HG03025 (cell line): ENCODE measurements at regions not wholly inside any gene's neighbourhood (a gene's known extent, or its start where the extent isn't known, plus 50 kb on each side); places are given as distances from the start of the nearest gene placed in this dataset.

Experiments
- ATAC-seq: cut with Tn5 transposase; IDR thresholded peaks from one replicate; pipeline ENCODE4 v1.9.1; 2021; ENCODE audit warnings: mild to moderate bottlenecking, moderate library complexity; ENCODE audit not compliant: unreplicated experiment, low FRiP score

DNA sequence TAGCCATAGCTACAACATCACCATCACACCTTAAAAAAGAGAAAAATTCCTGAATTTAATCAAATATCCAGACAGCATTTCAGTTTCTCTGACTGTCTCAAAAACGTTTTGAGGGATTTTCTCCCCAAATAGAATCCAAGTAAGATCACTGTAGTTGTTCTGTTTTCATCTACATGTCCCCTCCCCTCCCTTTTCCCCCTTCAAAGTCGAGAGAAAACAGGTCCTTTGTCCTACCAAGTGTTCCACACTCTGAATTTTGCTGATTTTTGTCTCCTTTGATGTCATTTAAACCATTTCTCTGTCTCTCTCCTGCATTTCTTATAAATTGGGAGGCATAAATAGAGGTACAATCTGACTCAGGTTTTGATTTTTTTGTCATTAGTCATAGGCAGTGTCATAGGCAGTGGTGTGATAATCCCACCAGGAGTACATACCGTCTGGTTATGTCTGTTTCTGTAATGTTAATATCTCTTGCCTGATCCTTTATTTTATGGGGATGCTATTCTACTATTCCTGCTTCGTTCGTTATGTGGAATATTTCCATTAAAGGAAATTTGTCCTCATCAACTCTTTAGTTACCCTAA, 348.6 kb downstream of the PTTG2 start:
- no peak for ATAC-seq

DNA sequence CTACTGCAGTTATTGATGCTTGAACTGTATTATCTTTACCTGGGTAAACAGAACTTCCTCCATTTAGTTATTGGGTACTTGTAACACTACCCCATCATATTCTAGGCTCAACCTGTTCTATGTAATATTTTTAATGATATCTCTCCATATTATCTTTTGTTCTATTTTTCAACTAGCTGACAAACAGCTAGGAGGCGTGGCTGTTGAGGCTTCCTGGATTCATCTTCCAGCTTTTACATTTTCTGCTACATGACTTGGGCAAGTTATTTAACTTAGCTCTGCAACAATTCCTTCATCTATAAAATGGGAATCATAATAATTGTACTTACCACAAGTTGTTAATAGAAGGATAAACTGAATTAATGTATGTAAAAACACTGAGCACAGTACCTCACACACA, 349.3 kb downstream of the PTTG2 start:
- ATAC-seq: no peak

DNA sequence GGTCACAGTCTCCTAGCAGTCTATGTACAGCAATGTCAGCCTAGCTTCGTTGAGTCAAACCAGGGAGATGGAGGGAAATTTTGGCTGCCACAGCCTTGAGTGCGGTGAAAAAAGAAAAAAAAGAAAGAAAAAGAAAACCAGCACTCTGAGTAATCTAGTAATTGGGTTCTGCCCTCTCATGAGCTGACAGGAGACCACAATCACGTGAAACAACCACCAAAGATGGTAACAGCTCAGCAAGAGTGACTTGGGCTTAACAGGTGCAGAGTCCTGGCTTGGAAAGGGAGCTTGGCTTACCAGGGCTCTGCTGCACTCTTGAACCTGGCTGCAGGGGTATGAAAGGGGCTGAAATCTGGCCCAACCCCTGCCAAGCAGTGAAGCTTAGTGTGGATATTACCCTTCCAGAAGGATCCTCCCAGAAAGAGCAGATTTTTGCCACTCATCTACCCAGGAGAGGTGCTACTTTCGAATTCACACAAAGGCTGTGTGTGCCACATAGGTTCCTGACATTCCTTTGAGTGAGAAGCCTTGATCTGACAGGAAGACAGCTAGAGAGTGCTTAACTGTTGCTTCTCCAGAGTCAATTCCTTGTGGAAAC, 350.3 kb downstream of the PTTG2 start:
- peak; percentile 86 for ATAC-seq

DNA sequence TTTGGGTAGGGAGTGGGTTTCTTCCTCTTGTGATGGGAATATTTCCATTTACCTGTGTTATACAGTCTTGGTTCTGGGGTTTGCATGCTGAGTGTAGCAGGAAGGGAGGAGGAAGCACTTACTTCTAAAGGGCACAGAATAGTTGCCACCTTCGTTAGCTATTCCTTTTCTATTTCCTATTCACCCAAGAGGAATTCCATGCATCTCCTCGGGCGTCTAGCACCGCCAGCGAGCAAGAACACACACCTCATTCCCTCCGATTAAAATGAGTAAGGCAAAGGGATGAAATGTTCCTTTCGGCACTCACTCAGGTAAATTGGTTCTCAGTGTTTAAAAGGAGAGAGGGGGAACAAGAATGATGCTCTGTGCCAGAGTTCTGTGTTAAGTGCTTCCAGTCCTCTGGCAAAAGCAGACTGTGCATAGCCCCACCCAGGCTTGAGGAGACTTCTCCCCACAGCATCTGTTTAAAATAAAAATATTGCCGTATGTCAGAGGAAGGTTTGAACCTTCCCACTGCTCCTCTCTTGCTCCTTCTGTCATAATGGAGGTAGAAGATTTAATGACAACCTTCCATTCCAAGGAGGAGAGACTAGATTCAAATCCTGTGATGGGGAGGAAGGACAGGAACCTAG, 351.4 kb downstream of the PTTG2 start:
- ATAC-seq: no peak

DNA sequence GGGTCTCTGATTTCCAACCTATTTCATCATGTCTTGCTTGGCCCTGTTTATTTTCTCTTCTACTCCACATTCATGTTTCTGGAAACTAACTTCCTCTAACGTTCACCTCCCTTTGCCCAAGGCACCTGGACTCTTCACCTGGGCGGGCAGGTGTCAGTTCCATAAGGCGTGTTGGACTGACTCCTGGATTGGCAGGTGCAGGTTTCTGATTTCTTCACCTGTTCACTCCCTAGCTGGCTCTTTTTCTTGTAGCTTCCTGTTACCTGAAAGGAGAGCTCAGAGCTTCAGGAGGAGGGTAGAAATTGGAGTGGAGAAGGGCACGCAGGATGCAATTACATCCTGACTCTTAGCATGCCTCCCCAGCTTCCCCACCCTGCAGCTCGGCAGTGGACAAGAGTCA, 350.8 kb upstream of the KLF3 start:
- ATAC-seq: no peak

DNA sequence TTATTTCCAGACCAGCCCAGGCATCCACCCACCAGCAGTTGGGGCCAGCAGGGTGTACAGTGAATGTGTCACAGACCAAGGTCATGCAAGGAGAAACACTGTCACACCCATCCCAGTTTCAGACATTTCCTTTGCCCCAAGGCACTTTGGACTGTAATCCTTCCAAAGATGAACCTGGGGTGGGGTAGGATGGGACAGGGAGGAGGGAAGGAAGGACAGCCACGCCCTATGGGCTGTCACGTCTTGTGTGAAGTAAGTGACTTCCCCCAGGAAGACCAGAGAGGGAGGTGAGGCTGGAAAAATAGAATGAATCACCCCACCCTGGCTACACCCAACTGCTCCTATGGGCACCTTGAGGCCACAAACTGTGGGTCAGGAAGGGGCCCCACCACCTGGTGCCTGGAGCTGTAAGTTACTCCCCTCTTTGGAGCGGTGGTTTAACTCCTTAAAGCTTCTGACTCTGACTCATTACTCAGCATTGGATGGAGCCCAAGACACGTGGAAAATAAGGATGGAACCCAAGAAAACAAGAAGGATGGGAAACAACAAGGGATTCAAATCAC, 349.9 kb upstream of the KLF3 start:
- ATAC-seq: no peak

DNA sequence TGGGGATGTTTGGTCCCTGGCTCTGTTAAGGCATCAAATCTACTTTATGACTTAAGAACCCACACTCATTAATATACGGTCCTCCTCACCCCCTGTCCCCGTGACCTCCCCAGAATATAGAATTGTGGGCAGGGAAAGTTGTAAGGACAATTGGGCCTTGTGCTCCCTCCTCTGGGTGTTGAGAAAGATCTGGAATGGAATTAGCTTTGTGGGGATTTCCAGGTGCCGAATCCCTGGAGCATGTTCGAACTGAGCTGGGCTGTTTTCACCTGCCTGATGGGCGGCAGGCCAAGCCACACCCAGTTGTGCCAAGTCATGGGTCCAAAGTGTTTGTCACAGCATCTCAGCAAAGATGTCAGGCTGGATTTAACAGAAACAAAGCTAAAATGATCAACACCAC, 349.3 kb upstream of the KLF3 start:
- ATAC-seq: no peak

DNA sequence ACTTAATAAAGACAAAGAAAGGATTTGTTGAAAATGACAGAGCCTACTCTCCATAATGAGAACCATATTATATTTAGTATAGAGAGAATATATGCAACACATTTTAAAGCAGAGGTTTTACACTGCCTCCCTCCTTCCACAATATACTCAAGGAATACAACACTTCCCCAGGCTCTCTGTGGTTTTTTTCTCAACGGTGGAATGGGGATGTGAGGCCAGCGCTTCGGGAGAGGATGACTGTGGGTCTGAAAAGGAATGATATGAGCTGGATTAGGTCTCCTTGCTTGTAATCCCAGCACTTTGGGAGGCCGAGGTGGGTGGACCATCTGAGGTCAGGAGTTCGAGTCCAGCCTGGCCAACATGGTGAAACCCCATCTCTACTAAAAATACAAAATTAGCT, 348.7 kb upstream of the KLF3 start:
- no peak for ATAC-seq

DNA sequence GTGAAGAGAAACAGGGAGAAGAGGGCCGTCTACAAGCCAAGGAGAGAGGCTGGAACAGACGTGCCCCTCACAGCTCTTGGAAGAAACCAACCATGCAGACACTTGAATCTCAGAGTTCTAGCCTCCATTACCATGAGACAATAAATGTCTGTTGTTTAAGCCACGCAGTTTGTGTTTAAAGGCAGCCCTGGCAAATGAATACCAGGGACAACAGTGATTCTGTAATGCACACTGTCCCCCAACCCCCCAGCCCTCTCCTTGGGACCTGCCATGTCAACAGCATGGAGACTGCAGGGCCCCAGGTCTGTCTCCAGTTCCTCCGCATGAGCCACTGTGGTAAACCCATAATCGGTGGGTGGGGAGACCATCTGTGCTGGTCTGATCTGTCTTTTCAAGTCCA, 348.0 kb upstream of the KLF3 start:
- no peak for ATAC-seq

DNA sequence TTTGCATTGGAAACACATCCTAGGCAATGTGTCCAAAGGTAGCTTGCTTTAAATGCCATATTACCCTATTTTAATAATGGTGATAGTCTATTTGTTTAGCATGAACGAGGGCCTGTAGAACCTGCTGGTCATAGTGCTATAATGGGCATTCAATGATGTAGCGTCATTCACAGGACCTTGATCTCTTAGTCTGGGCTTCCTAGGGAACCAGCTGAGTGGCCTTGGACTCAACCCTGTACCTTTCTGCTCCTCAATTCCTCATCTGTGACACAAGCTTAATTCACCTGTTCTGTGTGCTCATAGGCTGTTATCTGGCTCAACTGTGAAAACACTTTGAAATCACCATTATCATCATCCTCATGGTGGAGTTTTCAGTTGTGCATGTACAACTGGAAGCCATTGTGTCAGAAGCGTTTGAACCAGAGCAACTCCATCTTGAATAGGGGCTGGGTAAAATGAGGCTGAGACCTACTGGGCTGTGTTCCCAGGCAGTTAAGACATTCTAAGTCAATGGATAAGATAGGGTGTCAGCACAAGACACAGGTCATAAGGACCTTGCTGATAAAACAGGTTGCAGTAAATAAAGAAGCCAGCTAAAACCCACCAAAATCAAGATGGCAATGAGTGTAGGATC, 346.8 kb upstream of the KLF3 start:
- ATAC-seq: no peak

DNA sequence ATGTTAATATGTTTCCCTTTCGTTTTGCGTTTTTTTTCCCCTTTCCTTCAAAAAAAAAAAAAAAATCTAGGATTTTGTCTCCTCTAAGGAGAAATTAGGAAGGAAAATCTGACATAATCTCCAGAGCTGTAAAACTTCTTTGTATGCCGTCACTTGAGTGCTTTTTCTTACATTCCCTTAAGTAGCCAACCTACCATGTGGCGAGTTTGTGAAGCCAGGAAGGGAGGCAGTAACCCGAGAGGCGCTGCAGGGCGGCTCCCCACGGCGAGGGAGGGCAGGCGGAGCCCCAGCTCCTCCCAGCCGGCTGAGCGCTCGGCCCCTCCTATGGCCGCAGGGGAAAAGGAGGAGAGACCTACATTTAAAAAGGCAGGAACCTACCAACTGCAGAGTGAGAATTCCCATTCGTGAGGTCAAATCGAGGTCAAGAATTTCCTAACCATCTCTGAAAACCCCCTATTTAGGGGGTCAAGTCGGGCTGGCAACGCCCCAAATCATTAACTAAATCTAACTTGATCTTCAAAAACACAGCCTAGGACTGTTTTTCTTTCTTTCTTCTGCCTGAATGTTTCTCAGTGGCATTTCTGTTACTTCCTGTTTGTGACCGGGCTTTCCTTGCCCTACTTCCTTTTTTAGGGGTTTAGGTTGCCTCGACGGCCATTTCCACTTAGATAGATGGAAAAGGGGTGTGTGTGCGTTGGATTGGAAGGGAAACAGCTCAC, 345.1 kb upstream of the KLF3 start:
- ATAC-seq: peak; percentile 85

DNA sequence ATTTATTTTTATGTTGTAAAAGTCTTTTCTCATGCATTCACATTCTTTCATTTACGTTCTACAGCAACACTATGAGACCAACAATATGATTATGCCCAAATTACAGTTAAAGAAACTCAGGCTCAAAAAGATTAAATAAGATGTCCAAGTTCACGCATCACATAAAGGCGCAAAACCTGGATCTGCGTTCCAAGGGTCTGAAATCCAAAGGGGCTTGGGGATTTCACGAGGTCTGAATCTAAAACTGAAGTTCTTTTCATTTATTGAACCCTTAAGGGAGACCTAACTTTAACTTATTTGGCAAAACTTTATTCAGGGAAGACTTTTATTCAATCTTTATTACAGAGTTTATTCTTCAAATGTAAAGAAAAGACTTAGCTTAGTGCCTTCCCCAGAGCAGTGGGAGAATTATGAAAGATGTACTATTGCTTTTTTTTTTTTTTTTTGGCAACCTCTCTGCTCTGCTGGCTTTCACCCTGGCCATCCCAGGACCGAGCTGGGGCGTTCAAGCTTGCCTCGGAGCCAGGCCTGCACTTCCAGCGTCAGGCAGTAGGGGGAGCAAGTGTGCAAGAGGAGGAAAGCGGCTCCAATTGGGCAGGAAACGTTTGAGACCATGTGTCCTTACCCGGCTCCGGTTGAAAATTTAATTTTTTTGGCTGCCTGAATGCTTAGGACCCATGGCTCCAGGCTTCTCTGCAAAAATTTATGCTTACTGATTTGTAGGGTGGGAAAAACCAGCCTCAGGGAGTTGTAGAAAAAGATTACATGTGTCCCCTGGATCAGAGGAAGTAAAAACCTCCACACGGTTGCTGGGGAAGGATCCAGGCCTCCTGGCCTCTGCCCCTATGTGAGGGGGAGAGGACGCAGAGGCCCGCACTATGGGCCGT, 344.3 kb upstream of the KLF3 start:
- peak; percentile 47 for ATAC-seq

DNA sequence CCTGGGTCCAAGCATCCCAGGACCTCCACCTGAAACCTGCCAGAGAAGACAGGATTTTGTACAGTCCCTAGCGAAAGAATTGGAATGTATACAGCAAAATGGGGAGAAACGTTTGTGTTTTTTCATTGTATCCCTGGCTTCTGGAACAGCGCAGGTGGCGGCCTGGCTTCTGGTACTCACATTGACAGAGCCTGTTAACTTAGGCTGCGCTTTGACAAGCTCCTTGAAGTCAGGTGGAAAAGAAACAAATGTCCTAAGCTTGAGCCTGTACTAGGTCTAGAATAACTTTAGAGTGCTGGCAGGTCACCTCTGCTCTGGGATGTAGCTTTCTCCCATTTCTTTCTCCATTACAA, 343.7 kb upstream of the KLF3 start:
- ATAC-seq: no peak

DNA sequence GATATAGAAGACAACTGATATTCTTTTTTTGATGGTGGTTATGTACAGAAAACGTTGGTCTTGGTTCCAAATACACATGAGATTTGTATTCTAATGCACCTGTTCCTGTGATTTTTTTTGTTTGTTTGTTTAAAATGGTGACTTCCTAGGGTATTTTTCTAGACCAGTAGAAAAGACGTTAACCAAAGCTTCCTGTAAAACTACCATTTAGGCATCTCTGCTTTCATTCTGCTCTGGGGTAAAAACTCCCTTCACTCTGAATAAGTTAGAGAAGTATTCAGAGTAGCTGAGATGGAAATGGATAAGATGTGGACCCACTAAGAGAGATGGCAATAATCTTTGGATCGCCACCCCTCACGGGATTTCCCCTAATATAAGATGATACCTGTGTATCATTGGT, 343.2 kb upstream of the KLF3 start:
- ATAC-seq: no peak

DNA sequence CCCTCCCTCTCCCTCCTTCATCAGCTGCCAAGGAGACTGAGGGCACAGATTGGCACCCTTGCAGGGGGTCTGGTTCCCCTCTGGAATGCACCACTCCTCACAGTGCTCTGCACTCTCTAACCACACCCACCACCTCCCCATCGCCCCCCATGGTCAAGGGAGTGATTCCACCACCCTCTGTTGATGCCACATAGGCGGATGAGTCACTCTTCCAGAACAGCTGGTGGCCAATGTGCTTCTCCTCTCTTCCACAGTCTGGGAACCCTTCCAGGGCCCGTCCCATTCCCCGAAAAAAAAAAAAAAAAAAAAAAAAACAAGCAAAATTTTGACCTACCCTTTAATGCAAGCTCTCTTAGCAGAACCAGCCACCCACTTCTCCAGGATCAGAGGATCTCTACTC, 341.3 kb upstream of the KLF3 start:
- ATAC-seq: no peak

DNA sequence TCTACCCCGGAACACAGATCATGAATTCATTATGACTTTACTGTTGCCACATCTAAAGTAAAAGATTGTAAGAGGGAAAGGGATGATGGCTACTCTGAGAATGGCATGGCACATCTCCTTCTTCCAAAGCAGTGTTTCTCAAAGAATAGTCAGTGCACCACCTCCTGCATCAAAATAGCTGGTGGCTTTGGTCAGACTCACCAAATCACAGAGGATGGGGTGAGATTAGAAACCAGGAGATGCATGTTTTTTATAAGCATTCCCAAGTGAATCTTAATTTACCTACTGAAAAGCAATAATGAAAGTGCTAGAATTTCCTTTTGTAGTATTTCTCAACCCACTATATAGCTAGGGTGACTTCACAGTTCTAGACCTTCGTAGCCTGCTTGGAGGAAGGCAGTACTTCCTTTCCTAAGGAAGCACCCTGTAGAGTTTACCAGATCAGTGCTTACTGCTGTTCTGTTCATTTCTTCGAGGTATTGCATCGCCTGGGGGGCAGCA, 340.8 kb upstream of the KLF3 start:
- no peak for ATAC-seq

DNA sequence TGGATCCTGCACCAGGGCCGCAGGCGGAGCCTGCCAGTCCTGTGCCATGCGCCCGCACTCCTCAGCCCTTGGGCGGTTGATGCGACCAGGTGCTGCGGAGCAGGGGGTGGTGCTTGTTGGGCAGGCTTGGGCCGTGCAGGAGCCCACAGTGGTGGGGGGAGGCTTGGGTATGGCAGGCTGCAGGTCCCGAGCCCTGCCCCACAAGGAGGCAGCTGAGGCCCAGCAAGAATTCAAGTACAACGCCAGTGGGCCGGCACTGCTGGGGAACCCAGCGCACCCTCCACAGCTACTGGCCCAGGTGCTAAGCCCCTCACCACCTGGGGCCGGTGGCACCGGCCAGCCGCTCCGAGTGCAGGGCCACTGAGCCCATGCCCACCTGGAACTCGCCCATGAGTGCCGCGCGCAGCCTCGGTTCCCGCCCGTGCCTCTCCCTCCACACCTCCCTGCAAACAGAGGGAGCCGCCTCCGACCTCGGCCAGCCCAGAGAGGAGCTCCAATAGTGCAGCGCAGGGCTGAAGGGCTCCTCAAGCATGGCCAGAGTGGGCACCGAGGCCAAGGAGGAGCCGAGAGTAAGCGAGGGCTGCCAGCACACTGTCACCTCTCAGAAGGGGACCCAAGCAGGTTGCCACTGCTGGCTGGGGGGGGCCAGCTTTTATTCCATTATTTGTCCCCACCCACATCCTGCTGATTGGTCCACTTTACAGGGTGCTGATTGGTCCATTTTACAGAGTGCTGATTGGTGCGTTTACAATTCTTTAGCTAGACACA, 339.0 kb upstream of the KLF3 start:
- ATAC-seq: no peak

DNA sequence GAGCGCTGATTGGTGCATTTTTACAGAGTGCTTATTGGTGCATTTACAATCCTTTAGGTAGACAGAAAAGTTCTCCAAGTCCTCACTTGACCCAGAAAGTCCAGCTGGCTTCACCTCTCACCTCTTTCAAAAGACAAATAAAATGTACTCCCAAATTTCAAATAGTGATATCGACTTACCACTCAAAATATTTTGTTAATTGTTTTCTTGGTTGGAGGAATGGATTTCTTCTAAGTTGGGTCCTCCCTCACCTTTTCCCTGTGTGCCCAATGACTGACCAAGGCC, 338.4 kb upstream of the KLF3 start:
- ATAC-seq: no peak

DNA sequence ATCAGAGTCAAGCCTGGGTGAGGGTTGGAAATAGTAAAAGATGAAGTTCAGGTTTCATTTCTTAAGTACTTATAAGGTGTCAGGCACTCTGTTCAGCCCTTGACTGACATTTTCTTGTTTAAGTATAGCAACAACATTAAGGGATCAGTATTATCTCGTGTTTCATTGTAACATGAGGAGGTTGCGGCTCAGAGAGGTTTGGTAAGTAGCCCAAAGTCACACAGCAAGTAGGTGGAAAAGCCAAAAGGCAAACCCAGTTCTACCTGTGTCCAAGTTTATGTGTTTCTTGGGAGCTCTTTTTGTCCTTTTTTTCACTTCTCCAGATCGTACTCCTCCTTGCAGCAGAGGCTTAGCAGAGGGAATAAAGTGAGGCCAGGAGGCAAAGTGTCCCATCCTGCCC, 337.5 kb upstream of the KLF3 start:
- ATAC-seq: no peak
